ENCODE measurements at regions not wholly inside any gene's neighbourhood (a gene's known extent, or its start where the extent isn't known, plus 50 kb on each side); places are given as distances from the start of the nearest gene placed in this dataset.

GRCh38 chr12:59452746-59453145 is 143.1 kb upstream of the SLC16A7 start:
- no peak for TF ChIP-seq CTCF (conservative IDR thresholded peaks at IDR 0.05)
- no peak overlapping the region for H3K4me2 ChIP-seq (ENCODE audit: insufficient read depth, insufficient read length, low read length)
- no peak overlapping the region for H2BK5ac ChIP-seq (ENCODE audit: insufficient read length, low read length)
- Mint-ChIP-seq H3K27ac (no peak overlapping the region), H3K27me3 (ENCODE audit: low read depth) (no peaks in the 10 kb centered on the region), H3K4me3 (no peak overlapping the region), H3K4me1 (peaks cover 7% of the 10 kb centered on the region in 2 experiments), H3K36me3 (ENCODE audit: insufficient read depth in 1 of 3, low read depth in 3 of 3) (no peaks in the 10 kb centered on the region), H3K9me3 (no peaks in the 10 kb centered on the region)
- H3K4ac ChIP-seq (ENCODE audit: low read depth, low read length), result no peak overlapping the region
- no peak overlapping the region for H2AFZ ChIP-seq (ENCODE audit: low read length)
- no peak overlapping the region for H4K91ac ChIP-seq (ENCODE audit: insufficient read length, low read depth, low read length)
- H3K18ac ChIP-seq (ENCODE audit: insufficient read length, low read depth, low read length), result no peak overlapping the region
- no peak overlapping the region for H2BK15ac ChIP-seq (ENCODE audit: low read depth, low read length)
- H4K5ac ChIP-seq (ENCODE audit: insufficient read length, low read depth, low read length), result no peak overlapping the region
- H3K4me1 ChIP-seq (ENCODE audit: insufficient read depth, low read length), result peaks cover 3% of the 10 kb centered on the region; the same call in 1 of the 2 replicates
- no peak overlapping the region for H3T11ph ChIP-seq (ENCODE audit: low read length)
- H2AK5ac ChIP-seq (ENCODE audit: insufficient read length, low read length), result no peak overlapping the region
- H3K23me2 ChIP-seq (ENCODE audit: insufficient read length, low read depth, low read length, poor library complexity, severe bottlenecking), result no peaks in the 10 kb centered on the region
- no peak overlapping the region for H3K14ac ChIP-seq (ENCODE audit: insufficient read depth, low read length)
- no peak overlapping the region for H2BK120ac ChIP-seq (ENCODE audit: low read depth, low read length, poor library complexity, severe bottlenecking)
- no peaks in the 10 kb centered on the region for H3K79me2 ChIP-seq (ENCODE audit: insufficient read depth, low read length)
- no CpG with 5 or more reads among the region's 2 CpGs for WGBS (ENCODE audit: extremely low coverage, insufficient read length, low lambda C conversion rate)
- no peak overlapping the region for H2BK12ac ChIP-seq (ENCODE audit: insufficient read length, low read depth, low read length)
- H3K27ac ChIP-seq (ENCODE audit: insufficient read length, low read depth, low read length), result no peak overlapping the region
- no peaks in the 10 kb centered on the region for H3K27me3 ChIP-seq (ENCODE audit: insufficient read depth, low read length)
- no peaks in the 10 kb centered on the region for H4K20me1 ChIP-seq (ENCODE audit: control insufficient read depth, insufficient read depth, insufficient read length)
- no peaks in the 10 kb centered on the region for H3K79me1 ChIP-seq (ENCODE audit: insufficient read depth, low read depth, low read length, poor library complexity, severe bottlenecking)
- no peak overlapping the region for H3K23ac ChIP-seq (ENCODE audit: insufficient read length, low read depth, low read length)
- no peak overlapping the region for H3K56ac ChIP-seq (ENCODE audit: insufficient read length, low read depth, low read length)
- H4K8ac ChIP-seq (replicated peaks; ENCODE audit: insufficient read length, low read depth, low read length), result no peak overlapping the region
- DNase-seq, result no peak
- H3K9ac ChIP-seq (ENCODE audit: extremely low read depth, insufficient read length, low read length), result no peak overlapping the region
- H3K9me3 ChIP-seq (ENCODE audit: control insufficient read depth, low read depth, low read length), result no peaks in the 10 kb centered on the region
- no peak overlapping the region for H2BK20ac ChIP-seq (ENCODE audit: low read depth, low read length, poor library complexity, severe bottlenecking)
